Neural progenitor cell (in vitro differentiated cells): ENCODE measurements at regions not wholly inside any gene's neighbourhood (a gene's known extent, or its start where the extent isn't known, plus 50 kb on each side); places are given as distances from the start of the nearest gene placed in this dataset.

ENCODE experiments used
- DNase-seq: peaks from one replicate; pipeline ENCODE4 v3.0.0-alpha.2; 2016; ENCODE audit warnings: low spot score
- H2AFZ ChIP-seq: fragments of 200-600 bp; sonication (generic); replicated peaks from 2 replicates; pipeline ENCODE4 v1.6.1; 2016; ENCODE audit warnings: antibody characterized with exemption
- H3F3A ChIP-seq: fragments of 200-600 bp; sonication (generic); 2 replicates; pipeline ENCODE4 v1.6.1; 2016; ENCODE audit warnings: antibody characterized with exemption, low read depth
- H3K27ac ChIP-seq: fragments of 200-600 bp; sonication (generic); 2 replicates; pipeline ENCODE4 v1.5.1; 2016; ENCODE audit warnings: mild to moderate bottlenecking
- H3K27me3 ChIP-seq: fragments of 200-600 bp; sonication (generic); 2 replicates; pipeline ENCODE4 v1.6.1; 2016; ENCODE audit warnings: mild to moderate bottlenecking, moderate library complexity
- H3K36me3 ChIP-seq: fragments of 200-600 bp; sonication (generic); 2 replicates; pipeline ENCODE4 v1.5.1; 2016
- H3K4me1 ChIP-seq: fragments of 200-600 bp; sonication (generic); 2 replicates; pipeline ENCODE4 v1.6.1; 2016; ENCODE audit warnings: mixed run types
- H3K4me2 ChIP-seq: fragments of 200-600 bp; sonication (generic); 2 replicates; pipeline ENCODE4 v1.6.1; 2016
- H3K4me3 ChIP-seq: fragments of 200-600 bp; sonication (generic); 2 replicates; pipeline ENCODE4 v1.5.1; 2016
- H3K79me2 ChIP-seq: fragments of 200-600 bp; sonication (generic); 2 replicates; pipeline ENCODE4 v1.6.1; 2016; ENCODE audit warnings: low read depth
- H3K9ac ChIP-seq: fragments of 200-600 bp; sonication (generic); 2 replicates; pipeline ENCODE4 v1.6.1; 2016
- H3K9me3 ChIP-seq: fragments of 200-600 bp; sonication (generic); 2 replicates; pipeline ENCODE4 v1.5.1; 2016; ENCODE audit warnings: low read depth
- H4K20me1 ChIP-seq: fragments of 200-600 bp; sonication (generic); 2 replicates; pipeline ENCODE4 v1.6.1; 2016; ENCODE audit warnings: low read depth
- H3K27ac Mint-ChIP-seq: 3 replicates; pipeline ENCODE4 v1.8.0; 2021; ENCODE audit warnings: mixed read lengths
- H3K27me3 Mint-ChIP-seq: 2 replicates; pipeline ENCODE4 v1.8.0; 2022; ENCODE audit warnings: low read depth, mild to moderate bottlenecking, inconsistent platforms, moderate library complexity, mixed read lengths; ENCODE audit not compliant: insufficient read depth
- H3K36me3 Mint-ChIP-seq: 3 replicates; pipeline ENCODE4 v1.8.0; 2021; ENCODE audit warnings: mixed read lengths
- H3K4me1 Mint-ChIP-seq: 3 replicates; pipeline ENCODE4 v1.8.0; 2021; ENCODE audit warnings: mixed read lengths
- H3K4me3 Mint-ChIP-seq: 3 replicates; pipeline ENCODE4 v1.8.0; 2021; ENCODE audit warnings: mild to moderate bottlenecking, moderate library complexity, mixed read lengths
- H3K9me3 Mint-ChIP-seq: 3 replicates; pipeline ENCODE4 v1.8.0; 2020; ENCODE audit warnings: mixed read lengths
- CTCF ChIP-seq: fragments of 200-600 bp; sonication (generic); IDR thresholded peaks from 2 replicates; pipeline ENCODE4 v1.5.1; 2017; ENCODE audit warnings: antibody characterized with exemption, mild to moderate bottlenecking
- EZH2 ChIP-seq: fragments of 200-600 bp; sonication (generic); IDR thresholded peaks from 2 replicates; pipeline ENCODE4 v1.6.1; 2017; ENCODE audit warnings: antibody characterized with exemption, mild to moderate bottlenecking, moderate library complexity
- EZH2phosphoT487 ChIP-seq: fragments of 200-600 bp; sonication (generic); IDR thresholded peaks from 2 replicates; pipeline ENCODE4 v1.6.1; 2017; ENCODE audit warnings: antibody characterized with exemption

- H3K27ac Mint-ChIP-seq = no peak overlapping the region
- Histone ChIP-seq H3K27ac (no peak overlapping the region), H3K4me2 (no peak overlapping the region), H3F3A (no peaks in the 10 kb centered on the region), H3K79me2 (no peaks in the 10 kb centered on the region), H3K4me1 (peaks cover 5% of the 10 kb centered on the region), H3K27me3 (no peaks in the 10 kb centered on the region), H2AFZ (peak overlapping the region; percentile 7), H3K9ac (no peak overlapping the region), H3K9me3 (no peaks in the 10 kb centered on the region), H3K36me3 (no peaks in the 10 kb centered on the region), H4K20me1 (no peaks in the 10 kb centered on the region), H3K4me3 (no peak overlapping the region)
- H3K4me3 Mint-ChIP-seq = no peak overlapping the region
- H3K9me3 Mint-ChIP-seq = no peaks in the 10 kb centered on the region
- no peak for TF ChIP-seq EZH2
- no peak for TF ChIP-seq EZH2phosphoT487
- TF ChIP-seq CTCF = no peak
- no peak for DNase-seq
- no peaks in the 10 kb centered on the region for H3K4me1 Mint-ChIP-seq
- H3K27me3 Mint-ChIP-seq = no peaks in the 10 kb centered on the region
- H3K36me3 Mint-ChIP-seq = no peaks in the 10 kb centered on the region
Observed at GRCh38 chr2:147352264-147353071, 492.4 kb upstream of the ACVR2A start.

GRCh38 chr2:147351784-147352183 lies 493.0 kb upstream of the ACVR2A start:
- no peaks in the 10 kb centered on the region for H3K27me3 ChIP-seq
- peak overlapping the region; percentile 29 for H2AFZ ChIP-seq
- H3K27ac ChIP-seq = no peak overlapping the region
- H3K79me2 ChIP-seq = no peaks in the 10 kb centered on the region
- Mint-ChIP-seq H3K36me3 (no peaks in the 10 kb centered on the region), H3K27ac (no peak overlapping the region), H3K4me3 (no peak overlapping the region), H3K9me3 (no peaks in the 10 kb centered on the region), H3K4me1 (no peaks in the 10 kb centered on the region), H3K27me3 (no peaks in the 10 kb centered on the region)
- no peaks in the 10 kb centered on the region for H3F3A ChIP-seq
- H3K4me3 ChIP-seq = no peak overlapping the region
- no peak overlapping the region for H3K9ac ChIP-seq
- H4K20me1 ChIP-seq = no peaks in the 10 kb centered on the region
- peaks cover 5% of the 10 kb centered on the region for H3K4me1 ChIP-seq
- no peak overlapping the region for H3K4me2 ChIP-seq
- TF ChIP-seq EZH2 = no peak
- no peak for TF ChIP-seq CTCF
- no peak for TF ChIP-seq EZH2phosphoT487
- DNase-seq = no peak
- no peaks in the 10 kb centered on the region for H3K36me3 ChIP-seq
- H3K9me3 ChIP-seq = no peaks in the 10 kb centered on the region

- DNase-seq = no peak
- TF ChIP-seq EZH2 (no peak), EZH2phosphoT487 (no peak), CTCF (no peak)
- H3K9me3 ChIP-seq = no peaks in the 10 kb centered on the region
- no peaks in the 10 kb centered on the region for H3K79me2 ChIP-seq
- no peaks in the 10 kb centered on the region for H3K36me3 ChIP-seq
- H3K36me3 Mint-ChIP-seq = no peaks in the 10 kb centered on the region
- H3K27ac Mint-ChIP-seq = no peak overlapping the region
- H2AFZ ChIP-seq = no peak overlapping the region
- H4K20me1 ChIP-seq = no peaks in the 10 kb centered on the region
- H3K27ac ChIP-seq = no peak overlapping the region
- H3K4me1 ChIP-seq = peaks cover 5% of the 10 kb centered on the region
- no peak overlapping the region for H3K9ac ChIP-seq
- no peak overlapping the region for H3K4me2 ChIP-seq
- no peak overlapping the region for H3K4me3 ChIP-seq
- no peaks in the 10 kb centered on the region for H3F3A ChIP-seq
- peaks cover 14% of the 10 kb centered on the region for H3K9me3 Mint-ChIP-seq
- no peak overlapping the region for H3K4me3 Mint-ChIP-seq
- no peaks in the 10 kb centered on the region for H3K27me3 ChIP-seq
- H3K27me3 Mint-ChIP-seq = no peaks in the 10 kb centered on the region
- H3K4me1 Mint-ChIP-seq = no peaks in the 10 kb centered on the region
Observed at GRCh38 chr2:147348931-147349555, 495.8 kb upstream of the ACVR2A start.
